ENCODE measurements at regions not wholly inside any gene's neighbourhood (a gene's known extent, or its start where the extent isn't known, plus 50 kb on each side); places are given as distances from the start of the nearest gene placed in this dataset.

GRCh38 chr5:56520986-56521730 is 288.0 kb upstream of the ANKRD55 start:
- CTCF ChIA-PET, result interaction anchor here (0.7 kb wide), 1 partner anchor 117 kb away, joined by 4 read pairs; no protein-coding TSS in a partner anchor
- no peak for TF ChIP-seq CTCF (conservative IDR thresholded peaks at IDR 0.05; ENCODE audit: low read depth)
- H3K27ac ChIP-seq, result no peak overlapping the region
- no peak for DNase-seq (ENCODE audit: low spot score)
- POLR2A ChIA-PET (ENCODE audit: low non-redundant PET), result no interaction called here

- no peak for DNase-seq (ENCODE audit: low spot score)
- TF ChIP-seq CTCF (conservative IDR thresholded peaks at IDR 0.05; ENCODE audit: low read depth), result no peak
- ChIA-PET POLR2A (ENCODE audit: low non-redundant PET) (no interaction called here), CTCF (no interaction called here)
- H3K27ac ChIP-seq, result no peak overlapping the region
Observed at GRCh38 chr5:56518820-56519219, 285.7 kb upstream of the ANKRD55 start.

GRCh38 chr5:56517011-56517416 is 283.9 kb upstream of the ANKRD55 start:
- DNase-seq (ENCODE audit: low spot score), result no peak
- ChIA-PET CTCF (interaction anchor here (0.5 to 0.6 kb wide), 2 partner anchors 10 to 527 kb away, joined by 3 to 4 read pairs; no protein-coding TSS in a partner anchor), POLR2A (ENCODE audit: low non-redundant PET) (interaction anchor here (0.6 kb wide), 1 partner anchor 223 kb away, joined by 3 read pairs; no protein-coding TSS in a partner anchor)
- no peak overlapping the region for H3K27ac ChIP-seq
- TF ChIP-seq CTCF (conservative IDR thresholded peaks at IDR 0.05; ENCODE audit: low read depth), result no peak

- ChIA-PET POLR2A (ENCODE audit: low non-redundant PET) (no interaction called here), CTCF (no interaction called here)
- H3K27ac ChIP-seq, result peak overlapping the region; percentile 45; the same call in 1 of the 2 replicates
- no peak for TF ChIP-seq CTCF (conservative IDR thresholded peaks at IDR 0.05; ENCODE audit: low read depth)
- no peak for DNase-seq (ENCODE audit: low spot score)
Observed at GRCh38 chr5:56516441-56516840, 283.3 kb upstream of the ANKRD55 start.

- TF ChIP-seq CTCF (conservative IDR thresholded peaks at IDR 0.05; ENCODE audit: low read depth), result no peak
- POLR2A ChIA-PET (ENCODE audit: low non-redundant PET), result no interaction called here
- no peak for DNase-seq (ENCODE audit: low spot score)
- CTCF ChIA-PET, result no interaction called here
- H3K27ac ChIP-seq, result no peak overlapping the region
Observed at GRCh38 chr5:56516035-56516434, 282.9 kb upstream of the ANKRD55 start.

GRCh38 chr5:56515011-56515410 is 281.9 kb upstream of the ANKRD55 start:
- ChIA-PET POLR2A (ENCODE audit: low non-redundant PET) (no interaction called here), CTCF (no interaction called here)

More at GRCh38 chr5:56515011-56515410, 281.9 kb upstream of the ANKRD55 start:
- DNase-seq (ENCODE audit: low spot score), result no peak
- no peak for TF ChIP-seq CTCF (conservative IDR thresholded peaks at IDR 0.05; ENCODE audit: low read depth)
- H3K27ac ChIP-seq, result no peak overlapping the region

Measured in RWPE1 (cell line).